ENCODE measurements at regions not wholly inside any gene's neighbourhood (a gene's known extent, or its start where the extent isn't known, plus 50 kb on each side); places are given as distances from the start of the nearest gene placed in this dataset.

DNA sequence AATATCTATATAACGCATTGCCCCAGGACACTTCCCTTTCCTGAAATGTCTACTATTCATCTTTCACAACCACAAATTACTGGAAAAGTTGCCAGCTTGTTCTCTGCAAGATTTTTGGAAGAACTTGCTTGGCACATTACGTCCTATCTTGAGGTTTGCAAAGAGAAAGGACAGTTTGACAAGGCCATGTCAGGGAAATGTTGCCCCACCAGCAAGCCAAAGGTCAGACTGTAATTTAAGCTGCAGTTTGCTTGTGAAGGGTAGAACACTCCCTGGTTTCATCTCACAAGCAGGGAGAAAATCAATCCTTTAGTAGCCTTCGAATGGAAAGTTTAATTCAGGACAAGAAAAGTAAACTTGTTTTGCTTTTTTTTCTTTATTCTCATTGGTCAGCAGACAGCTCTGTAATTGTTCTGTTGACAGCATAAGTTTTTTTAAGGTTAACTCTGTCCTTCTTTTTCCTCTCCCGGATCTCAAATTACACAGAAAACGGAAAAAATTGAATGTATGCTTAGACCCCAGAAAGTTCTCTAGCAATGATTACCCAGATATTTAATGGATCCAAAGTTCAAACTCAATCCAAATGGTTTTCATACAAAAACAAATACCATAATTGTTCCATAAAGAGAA is 541.8 kb upstream of the NRSN1 start (continued):
- TF ChIP-seq, protein P1, sequence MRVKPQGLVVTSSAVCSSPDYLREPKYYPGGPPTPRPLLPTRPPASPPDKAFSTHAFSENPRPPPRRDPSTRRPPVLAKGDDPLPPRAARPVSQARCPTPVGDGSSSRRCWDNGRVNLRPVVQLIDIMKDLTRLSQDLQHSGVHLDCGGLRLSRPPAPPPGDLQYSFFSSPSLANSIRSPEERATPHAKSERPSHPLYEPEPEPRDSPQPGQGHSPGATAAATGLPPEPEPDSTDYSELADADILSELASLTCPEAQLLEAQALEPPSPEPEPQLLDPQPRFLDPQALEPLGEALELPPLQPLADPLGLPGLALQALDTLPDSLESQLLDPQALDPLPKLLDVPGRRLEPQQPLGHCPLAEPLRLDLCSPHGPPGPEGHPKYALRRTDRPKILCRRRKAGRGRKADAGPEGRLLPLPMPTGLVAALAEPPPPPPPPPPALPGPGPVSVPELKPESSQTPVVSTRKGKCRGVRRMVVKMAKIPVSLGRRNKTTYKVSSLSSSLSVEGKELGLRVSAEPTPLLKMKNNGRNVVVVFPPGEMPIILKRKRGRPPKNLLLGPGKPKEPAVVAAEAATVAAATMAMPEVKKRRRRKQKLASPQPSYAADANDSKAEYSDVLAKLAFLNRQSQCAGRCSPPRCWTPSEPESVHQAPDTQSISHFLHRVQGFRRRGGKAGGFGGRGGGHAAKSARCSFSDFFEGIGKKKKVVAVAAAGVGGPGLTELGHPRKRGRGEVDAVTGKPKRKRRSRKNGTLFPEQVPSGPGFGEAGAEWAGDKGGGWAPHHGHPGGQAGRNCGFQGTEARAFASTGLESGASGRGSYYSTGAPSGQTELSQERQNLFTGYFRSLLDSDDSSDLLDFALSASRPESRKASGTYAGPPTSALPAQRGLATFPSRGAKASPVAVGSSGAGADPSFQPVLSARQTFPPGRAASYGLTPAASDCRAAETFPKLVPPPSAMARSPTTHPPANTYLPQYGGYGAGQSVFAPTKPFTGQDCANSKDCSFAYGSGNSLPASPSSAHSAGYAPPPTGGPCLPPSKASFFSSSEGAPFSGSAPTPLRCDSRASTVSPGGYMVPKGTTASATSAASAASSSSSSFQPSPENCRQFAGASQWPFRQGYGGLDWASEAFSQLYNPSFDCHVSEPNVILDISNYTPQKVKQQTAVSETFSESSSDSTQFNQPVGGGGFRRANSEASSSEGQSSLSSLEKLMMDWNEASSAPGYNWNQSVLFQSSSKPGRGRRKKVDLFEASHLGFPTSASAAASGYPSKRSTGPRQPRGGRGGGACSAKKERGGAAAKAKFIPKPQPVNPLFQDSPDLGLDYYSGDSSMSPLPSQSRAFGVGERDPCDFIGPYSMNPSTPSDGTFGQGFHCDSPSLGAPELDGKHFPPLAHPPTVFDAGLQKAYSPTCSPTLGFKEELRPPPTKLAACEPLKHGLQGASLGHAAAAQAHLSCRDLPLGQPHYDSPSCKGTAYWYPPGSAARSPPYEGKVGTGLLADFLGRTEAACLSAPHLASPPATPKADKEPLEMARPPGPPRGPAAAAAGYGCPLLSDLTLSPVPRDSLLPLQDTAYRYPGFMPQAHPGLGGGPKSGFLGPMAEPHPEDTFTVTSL (CRISPR knock-in tag; IDR thresholded peaks at IDR 0.05; ENCODE audit: borderline replicate concordance), result peak; percentile 73; the same call in 1 of the 2 replicates
- peak; percentile 70; the same call in 1 of the 2 replicates for TF ChIP-seq ONECUT2 (CRISPR knock-in tag; IDR thresholded peaks at IDR 0.05)
- TF ChIP-seq ZMYM4 (CRISPR knock-in tag; IDR thresholded peaks at IDR 0.05), result peak; percentile 66
- TF ChIP-seq YY1 (IDR thresholded peaks at IDR 0.05; ENCODE audit: insufficient read depth, insufficient replicate concordance, low read depth, low read length), result no peak
- TF ChIP-seq MIER2 (CRISPR knock-in tag; IDR thresholded peaks at IDR 0.05), result no peak
- TF ChIP-seq HNRNPK (IDR thresholded peaks at IDR 0.05; ENCODE audit: low read depth, low read length, poor library complexity, severe bottlenecking), result no peak
- TF ChIP-seq SSRP1 (CRISPR knock-in tag; IDR thresholded peaks at IDR 0.05), result no peak
- TF ChIP-seq KDM6A (CRISPR knock-in tag; IDR thresholded peaks at IDR 0.05; ENCODE audit: low read depth), result 0 out of 2 replicates have a peak, but pooled peaks have one; percentile 55
- TF ChIP-seq, protein P2, sequence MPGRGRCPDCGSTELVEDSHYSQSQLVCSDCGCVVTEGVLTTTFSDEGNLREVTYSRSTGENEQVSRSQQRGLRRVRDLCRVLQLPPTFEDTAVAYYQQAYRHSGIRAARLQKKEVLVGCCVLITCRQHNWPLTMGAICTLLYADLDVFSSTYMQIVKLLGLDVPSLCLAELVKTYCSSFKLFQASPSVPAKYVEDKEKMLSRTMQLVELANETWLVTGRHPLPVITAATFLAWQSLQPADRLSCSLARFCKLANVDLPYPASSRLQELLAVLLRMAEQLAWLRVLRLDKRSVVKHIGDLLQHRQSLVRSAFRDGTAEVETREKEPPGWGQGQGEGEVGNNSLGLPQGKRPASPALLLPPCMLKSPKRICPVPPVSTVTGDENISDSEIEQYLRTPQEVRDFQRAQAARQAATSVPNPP (CRISPR knock-in tag; IDR thresholded peaks at IDR 0.05), result no peak
- TF ChIP-seq SPEN (CRISPR knock-in tag; IDR thresholded peaks at IDR 0.05; ENCODE audit: low read depth), result no peak
- TF ChIP-seq, protein P3, sequence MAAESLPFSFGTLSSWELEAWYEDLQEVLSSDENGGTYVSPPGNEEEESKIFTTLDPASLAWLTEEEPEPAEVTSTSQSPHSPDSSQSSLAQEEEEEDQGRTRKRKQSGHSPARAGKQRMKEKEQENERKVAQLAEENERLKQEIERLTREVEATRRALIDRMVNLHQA (CRISPR knock-in tag; IDR thresholded peaks at IDR 0.05), result no peak
- no peak for TF ChIP-seq NFE2L1 (CRISPR knock-in tag; IDR thresholded peaks at IDR 0.05; ENCODE audit: borderline replicate concordance)
- peak; percentile 32; the same call in 1 of the 2 replicates for TF ChIP-seq HDAC2 (CRISPR knock-in tag; IDR thresholded peaks at IDR 0.05)
- TF ChIP-seq BCL6 (CRISPR knock-in tag; IDR thresholded peaks at IDR 0.05), result peak; percentile 61
- no peak for TF ChIP-seq ZNF138 (CRISPR knock-in tag; IDR thresholded peaks at IDR 0.05; ENCODE audit: low read depth)
- TF ChIP-seq LCORL (IDR thresholded peaks at IDR 0.05), result no peak
- TF ChIP-seq LCORL (CRISPR knock-in tag; IDR thresholded peaks at IDR 0.05), result no peak
- no peak for TF ChIP-seq ZNF136 (CRISPR knock-in tag; IDR thresholded peaks at IDR 0.05; ENCODE audit: low read depth)
- TF ChIP-seq ZNF564 (CRISPR knock-in tag; IDR thresholded peaks at IDR 0.05), result no peak
- TF ChIP-seq RXRB (CRISPR knock-in tag; IDR thresholded peaks at IDR 0.05; ENCODE audit: borderline replicate concordance), result peak; percentile 27; the same call in 1 of the 2 replicates
- peak; percentile 89 for TF ChIP-seq HNF4A (CRISPR knock-in tag; IDR thresholded peaks at IDR 0.05)
- TF ChIP-seq SRSF9 (IDR thresholded peaks at IDR 0.05; ENCODE audit: borderline replicate concordance, insufficient read depth, low read depth, low read length, poor library complexity, severe bottlenecking), result no peak
- TF ChIP-seq, protein P4, sequence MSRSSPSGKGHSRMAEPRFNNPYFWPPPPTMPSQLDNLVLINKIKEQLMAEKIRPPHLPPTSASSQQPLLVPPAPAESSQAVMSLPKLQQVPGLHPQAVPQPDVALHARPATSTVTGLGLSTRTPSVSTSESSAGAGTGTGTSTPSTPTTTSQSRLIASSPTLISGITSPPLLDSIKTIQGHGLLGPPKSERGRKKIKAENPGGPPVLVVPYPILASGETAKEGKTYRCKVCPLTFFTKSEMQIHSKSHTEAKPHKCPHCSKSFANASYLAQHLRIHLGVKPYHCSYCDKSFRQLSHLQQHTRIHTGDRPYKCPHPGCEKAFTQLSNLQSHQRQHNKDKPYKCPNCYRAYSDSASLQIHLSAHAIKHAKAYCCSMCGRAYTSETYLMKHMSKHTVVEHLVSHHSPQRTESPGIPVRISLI (CRISPR knock-in tag; IDR thresholded peaks at IDR 0.05; ENCODE audit: borderline replicate concordance), result peak; percentile 60; the same call in 1 of the 2 replicates

Measured in HepG2 (cell line).